ENCODE measurements at regions not wholly inside any gene's neighbourhood (a gene's known extent, or its start where the extent isn't known, plus 50 kb on each side); places are given as distances from the start of the nearest gene placed in this dataset.

DNA sequence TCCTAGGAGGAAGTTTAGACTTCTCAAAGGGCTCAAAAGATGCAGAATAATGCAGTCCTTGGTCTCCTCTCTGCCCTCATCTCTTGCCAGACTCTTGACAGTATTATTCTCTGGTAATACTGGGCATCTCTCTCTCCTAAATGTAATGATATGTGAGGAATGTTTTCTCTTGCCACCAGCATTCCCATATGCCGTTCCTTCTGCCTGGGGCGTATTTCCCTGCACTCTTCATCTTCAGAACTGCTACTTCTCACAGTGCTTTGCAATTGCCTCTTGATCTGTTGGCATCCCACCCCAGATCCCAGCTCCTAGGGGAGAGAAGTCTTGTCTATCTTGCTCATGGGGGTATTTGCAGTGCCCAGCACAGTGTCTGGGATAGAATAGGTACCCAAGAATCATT, 107.4 kb downstream of the RASSF10 start:
- no peaks in the 10 kb centered on the region for H3K9me3 ChIP-seq
- no peaks in the 10 kb centered on the region for H3K36me3 ChIP-seq
- intact Hi-C loops (cut with DNase I; ENCODE audit: low total_unique reads), result no loop called here

GRCh38 chr11:13117344-13117743, 108.2 kb downstream of the RASSF10 start:
- no peak for ATAC-seq
- no peaks in the 10 kb centered on the region for H3K27me3 ChIP-seq
- H3K9me3 ChIP-seq, result no peaks in the 10 kb centered on the region
- no peaks in the 10 kb centered on the region for H3K4me1 ChIP-seq
- intact Hi-C loops (cut with DNase I; ENCODE audit: low total_unique reads), result no loop called here
- TF ChIP-seq, protein P1, sequence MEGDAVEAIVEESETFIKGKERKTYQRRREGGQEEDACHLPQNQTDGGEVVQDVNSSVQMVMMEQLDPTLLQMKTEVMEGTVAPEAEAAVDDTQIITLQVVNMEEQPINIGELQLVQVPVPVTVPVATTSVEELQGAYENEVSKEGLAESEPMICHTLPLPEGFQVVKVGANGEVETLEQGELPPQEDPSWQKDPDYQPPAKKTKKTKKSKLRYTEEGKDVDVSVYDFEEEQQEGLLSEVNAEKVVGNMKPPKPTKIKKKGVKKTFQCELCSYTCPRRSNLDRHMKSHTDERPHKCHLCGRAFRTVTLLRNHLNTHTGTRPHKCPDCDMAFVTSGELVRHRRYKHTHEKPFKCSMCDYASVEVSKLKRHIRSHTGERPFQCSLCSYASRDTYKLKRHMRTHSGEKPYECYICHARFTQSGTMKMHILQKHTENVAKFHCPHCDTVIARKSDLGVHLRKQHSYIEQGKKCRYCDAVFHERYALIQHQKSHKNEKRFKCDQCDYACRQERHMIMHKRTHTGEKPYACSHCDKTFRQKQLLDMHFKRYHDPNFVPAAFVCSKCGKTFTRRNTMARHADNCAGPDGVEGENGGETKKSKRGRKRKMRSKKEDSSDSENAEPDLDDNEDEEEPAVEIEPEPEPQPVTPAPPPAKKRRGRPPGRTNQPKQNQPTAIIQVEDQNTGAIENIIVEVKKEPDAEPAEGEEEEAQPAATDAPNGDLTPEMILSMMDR (IDR thresholded peaks at IDR 0.05 in 4 of 5, conservative IDR thresholded peaks at IDR 0.05 in 1 of 5), result no peak
- TF ChIP-seq POLR2A (IDR thresholded peaks at IDR 0.05), result no peak
- no peaks in the 10 kb centered on the region for H3K36me3 ChIP-seq
- in situ Hi-C loops (cut with MboI; ENCODE audit: low sequenced_read_pairs in 4 of 4), result no loop called here
- DNase-seq, result no peak
- no peak overlapping the region for H3K4me3 ChIP-seq
- no peak overlapping the region for H3K27ac ChIP-seq

More for the DNA sequence above, 107.4 kb downstream of the RASSF10 start:
- Histone ChIP-seq H3K27me3 (no peaks in the 10 kb centered on the region), H3K27ac (no peak overlapping the region), H3K4me3 (no peak overlapping the region), H3K4me1 (no peaks in the 10 kb centered on the region)
- ATAC-seq (no peak), DNase-seq (no peak)
- TF ChIP-seq, protein P1 (IDR thresholded peaks at IDR 0.05 in 4 of 5, conservative IDR thresholded peaks at IDR 0.05 in 1 of 5), result no peak
- TF ChIP-seq POLR2A (IDR thresholded peaks at IDR 0.05), result no peak
- in situ Hi-C loops (cut with MboI; ENCODE audit: low sequenced_read_pairs in 4 of 4), result no loop called here

DNA sequence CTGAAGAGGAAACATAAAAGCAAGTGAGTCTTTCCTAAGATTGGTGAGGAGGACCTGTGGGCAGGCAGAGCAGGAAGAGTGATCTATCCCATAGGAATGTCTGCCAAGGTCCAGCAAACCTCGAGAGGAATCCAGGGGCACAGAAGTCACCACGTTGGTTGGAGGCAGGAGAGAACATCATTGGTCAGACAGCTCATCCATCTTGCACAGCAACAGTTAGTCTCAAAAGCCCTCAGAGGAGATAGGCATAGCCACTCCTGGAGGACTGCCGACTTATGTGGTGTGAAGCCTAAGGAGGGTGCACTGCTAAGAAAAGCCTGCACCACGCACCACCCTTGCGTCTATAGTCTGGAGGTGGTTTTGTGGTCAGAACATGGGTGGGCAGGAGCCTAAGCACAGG, 109.1 kb downstream of the RASSF10 start:
- intact Hi-C loops (cut with DNase I; ENCODE audit: low total_unique reads) (no loop called here), in situ Hi-C loops (cut with MboI; ENCODE audit: low sequenced_read_pairs in 4 of 4) (no loop called here)
- Histone ChIP-seq H3K27me3 (peaks cover 0 to 2% (median 0%) of the 10 kb centered on the region in 3 donors), H3K9me3 (no peaks in the 10 kb centered on the region), H3K4me3 (no peak overlapping the region), H3K36me3 (no peaks in the 10 kb centered on the region), H3K4me1 (no peaks in the 10 kb centered on the region), H3K27ac (no peak overlapping the region)
- ATAC-seq (no peak), DNase-seq (no peak)
- no peak for TF ChIP-seq POLR2A (IDR thresholded peaks at IDR 0.05)
- TF ChIP-seq, protein P1 (IDR thresholded peaks at IDR 0.05 in 4 of 5, conservative IDR thresholded peaks at IDR 0.05 in 1 of 5), result no peak

DNA sequence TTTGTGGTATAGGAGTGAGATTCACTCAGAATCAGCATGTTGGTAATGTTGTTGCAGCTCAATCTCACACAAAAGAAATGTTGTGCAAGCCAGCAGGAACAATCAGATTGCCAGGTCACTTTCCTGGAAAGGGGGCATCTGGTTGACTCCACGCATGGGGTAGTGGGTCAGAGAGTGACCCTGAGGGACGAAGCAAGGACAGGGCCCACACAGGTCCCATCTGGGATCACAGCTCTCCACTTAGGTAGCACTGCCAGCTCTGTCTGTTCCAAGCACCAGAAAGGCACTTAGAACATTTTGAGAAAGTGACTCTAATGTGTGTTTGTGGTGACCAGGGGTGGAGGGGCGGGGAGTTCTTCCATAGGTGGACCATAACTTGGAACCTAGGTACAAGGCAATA, 109.5 kb downstream of the RASSF10 start:
- peaks cover 0 to 4% (median 0%) of the 10 kb centered on the region in 3 donors for H3K27me3 ChIP-seq
- H3K36me3 ChIP-seq, result no peaks in the 10 kb centered on the region
- no peak for DNase-seq
- no peak overlapping the region for H3K27ac ChIP-seq
- TF ChIP-seq, protein P1 (IDR thresholded peaks at IDR 0.05 in 4 of 5, conservative IDR thresholded peaks at IDR 0.05 in 1 of 5), result no peak
- no peak for TF ChIP-seq POLR2A (IDR thresholded peaks at IDR 0.05)
- no peaks in the 10 kb centered on the region for H3K9me3 ChIP-seq
- intact Hi-C loops (cut with DNase I; ENCODE audit: low total_unique reads) (no loop called here), in situ Hi-C loops (cut with MboI; ENCODE audit: low sequenced_read_pairs in 4 of 4) (no loop called here)
- H3K4me1 ChIP-seq, result no peaks in the 10 kb centered on the region
- no peak overlapping the region for H3K4me3 ChIP-seq
- no peak for ATAC-seq

DNA sequence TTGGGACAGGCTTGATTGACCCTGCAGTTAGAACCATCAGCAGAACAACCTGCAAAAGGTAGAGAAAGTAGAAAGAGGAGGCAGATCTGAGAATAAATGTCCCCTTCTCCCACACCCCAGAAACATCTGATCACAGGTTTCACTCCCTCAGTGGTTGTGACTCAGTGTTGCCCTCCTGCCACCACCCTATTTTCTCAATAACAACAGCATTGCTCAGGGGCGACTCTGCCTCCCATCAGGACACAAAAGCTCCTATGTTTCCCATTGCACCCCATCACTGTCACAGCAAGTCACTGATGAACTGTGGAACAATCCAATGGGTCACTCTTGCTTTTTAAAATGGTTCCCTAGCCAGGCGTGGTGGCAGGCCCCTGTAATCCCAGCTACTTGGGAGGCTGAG, 110.2 kb downstream of the RASSF10 start:
- no peaks in the 10 kb centered on the region for H3K36me3 ChIP-seq
- intact Hi-C loops (cut with DNase I; ENCODE audit: low total_unique reads) (no loop called here), in situ Hi-C loops (cut with MboI; ENCODE audit: low sequenced_read_pairs in 4 of 4) (no loop called here)

More for the DNA sequence above, 110.2 kb downstream of the RASSF10 start:
- TF ChIP-seq, protein P1 (IDR thresholded peaks at IDR 0.05 in 4 of 5, conservative IDR thresholded peaks at IDR 0.05 in 1 of 5), result no peak
- TF ChIP-seq POLR2A (IDR thresholded peaks at IDR 0.05), result no peak
- no peak for DNase-seq
- Histone ChIP-seq H3K9me3 (no peaks in the 10 kb centered on the region), H3K4me1 (no peaks in the 10 kb centered on the region), H3K27ac (no peak overlapping the region), H3K27me3 (peaks cover 0 to 9% (median 0%) of the 10 kb centered on the region in 3 donors), H3K4me3 (no peak overlapping the region)
- ATAC-seq, result no peak
